ENCODE measurements at regions not wholly inside any gene's neighbourhood (a gene's known extent, or its start where the extent isn't known, plus 50 kb on each side); places are given as distances from the start of the nearest gene placed in this dataset.

- Histone ChIP-seq H3F3A (ENCODE audit: low read depth) (no peaks in the 10 kb centered on the region), H3K4me1 (no peaks in the 10 kb centered on the region), H3K27ac (no peak overlapping the region), H3K4me2 (no peak overlapping the region), H3K9me3 (ENCODE audit: low read depth) (no peaks in the 10 kb centered on the region), H3K36me3 (no peaks in the 10 kb centered on the region), H3K27me3 (no peaks in the 10 kb centered on the region), H3K9ac (no peak overlapping the region), H4K20me1 (ENCODE audit: low read depth) (no peaks in the 10 kb centered on the region), H3K79me2 (ENCODE audit: low read depth) (no peaks in the 10 kb centered on the region), H2AFZ (replicated peaks) (no peak overlapping the region), H3K4me3 (no peak overlapping the region)
- H3K9me3 Mint-ChIP-seq: no peaks in the 10 kb centered on the region
- no peak overlapping the region for H3K4me3 Mint-ChIP-seq
- no peaks in the 10 kb centered on the region for H3K4me1 Mint-ChIP-seq
- H3K36me3 Mint-ChIP-seq: no peaks in the 10 kb centered on the region
- H3K27ac Mint-ChIP-seq: no peak overlapping the region
- no peak for TF ChIP-seq EZH2phosphoT487 (IDR thresholded peaks at IDR 0.05)
- no peak for TF ChIP-seq EZH2 (IDR thresholded peaks at IDR 0.05)
- TF ChIP-seq, protein P1, sequence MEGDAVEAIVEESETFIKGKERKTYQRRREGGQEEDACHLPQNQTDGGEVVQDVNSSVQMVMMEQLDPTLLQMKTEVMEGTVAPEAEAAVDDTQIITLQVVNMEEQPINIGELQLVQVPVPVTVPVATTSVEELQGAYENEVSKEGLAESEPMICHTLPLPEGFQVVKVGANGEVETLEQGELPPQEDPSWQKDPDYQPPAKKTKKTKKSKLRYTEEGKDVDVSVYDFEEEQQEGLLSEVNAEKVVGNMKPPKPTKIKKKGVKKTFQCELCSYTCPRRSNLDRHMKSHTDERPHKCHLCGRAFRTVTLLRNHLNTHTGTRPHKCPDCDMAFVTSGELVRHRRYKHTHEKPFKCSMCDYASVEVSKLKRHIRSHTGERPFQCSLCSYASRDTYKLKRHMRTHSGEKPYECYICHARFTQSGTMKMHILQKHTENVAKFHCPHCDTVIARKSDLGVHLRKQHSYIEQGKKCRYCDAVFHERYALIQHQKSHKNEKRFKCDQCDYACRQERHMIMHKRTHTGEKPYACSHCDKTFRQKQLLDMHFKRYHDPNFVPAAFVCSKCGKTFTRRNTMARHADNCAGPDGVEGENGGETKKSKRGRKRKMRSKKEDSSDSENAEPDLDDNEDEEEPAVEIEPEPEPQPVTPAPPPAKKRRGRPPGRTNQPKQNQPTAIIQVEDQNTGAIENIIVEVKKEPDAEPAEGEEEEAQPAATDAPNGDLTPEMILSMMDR (IDR thresholded peaks at IDR 0.05): no peak
- peaks cover 3% of the 10 kb centered on the region for H3K27me3 Mint-ChIP-seq (ENCODE audit: insufficient read depth, low read depth)
- DNase-seq (ENCODE audit: low spot score): no peak
These were observed 123.5 kb upstream of the CST7 start for GRCh38 chr20:24825591-24825990.

DNA sequence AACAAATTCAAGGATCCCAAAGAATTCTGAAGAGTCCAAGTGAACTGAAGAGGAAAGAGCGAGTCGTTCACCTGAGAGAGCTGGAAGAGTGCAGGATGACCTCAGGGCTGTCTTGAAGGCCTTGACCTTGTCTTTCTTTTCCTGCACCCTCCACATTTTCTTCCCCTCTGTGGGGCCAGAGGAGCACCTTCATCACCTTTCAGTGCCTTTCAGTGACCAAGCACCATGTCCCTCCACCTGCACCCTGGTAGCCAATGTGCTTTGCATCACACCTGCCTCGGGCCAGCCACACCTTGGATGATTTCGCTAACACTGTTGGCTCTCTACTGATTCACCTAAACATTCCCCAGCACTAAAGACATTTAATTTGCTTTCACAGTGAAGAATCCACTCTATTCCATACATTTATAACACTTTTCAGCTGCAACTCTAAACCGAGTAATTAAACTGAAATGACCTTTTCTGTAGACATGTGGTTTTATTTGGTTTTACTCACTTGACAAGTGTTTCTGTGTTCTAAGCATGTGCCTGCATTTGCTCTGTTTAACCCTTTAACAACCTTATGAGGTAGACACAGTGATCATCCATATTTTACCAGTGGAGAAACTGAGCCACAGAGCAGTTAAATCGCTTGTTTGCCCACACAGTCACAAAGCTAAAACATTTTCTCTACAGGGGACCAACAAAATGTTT, 121.3 kb upstream of the CST7 start:
- Histone ChIP-seq H3F3A (ENCODE audit: low read depth) (no peaks in the 10 kb centered on the region), H4K20me1 (ENCODE audit: low read depth) (no peaks in the 10 kb centered on the region), H3K36me3 (no peaks in the 10 kb centered on the region), H3K4me2 (no peak overlapping the region), H3K4me1 (no peaks in the 10 kb centered on the region), H3K4me3 (no peak overlapping the region), H3K9ac (no peak overlapping the region), H2AFZ (replicated peaks) (no peak overlapping the region), H3K9me3 (ENCODE audit: low read depth) (no peaks in the 10 kb centered on the region), H3K79me2 (ENCODE audit: low read depth) (no peaks in the 10 kb centered on the region), H3K27me3 (no peaks in the 10 kb centered on the region), H3K27ac (no peak overlapping the region)
- H3K27me3 Mint-ChIP-seq (ENCODE audit: insufficient read depth, low read depth): peaks cover 5% of the 10 kb centered on the region
- H3K36me3 Mint-ChIP-seq: no peaks in the 10 kb centered on the region
- no peaks in the 10 kb centered on the region for H3K9me3 Mint-ChIP-seq
- no peaks in the 10 kb centered on the region for H3K4me1 Mint-ChIP-seq
- H3K4me3 Mint-ChIP-seq: no peak overlapping the region
- no peak for DNase-seq (ENCODE audit: low spot score)
- H3K27ac Mint-ChIP-seq: no peak overlapping the region
- TF ChIP-seq EZH2 (IDR thresholded peaks at IDR 0.05) (no peak), EZH2phosphoT487 (IDR thresholded peaks at IDR 0.05) (no peak)
- TF ChIP-seq, protein P1 (IDR thresholded peaks at IDR 0.05): no peak

DNA sequence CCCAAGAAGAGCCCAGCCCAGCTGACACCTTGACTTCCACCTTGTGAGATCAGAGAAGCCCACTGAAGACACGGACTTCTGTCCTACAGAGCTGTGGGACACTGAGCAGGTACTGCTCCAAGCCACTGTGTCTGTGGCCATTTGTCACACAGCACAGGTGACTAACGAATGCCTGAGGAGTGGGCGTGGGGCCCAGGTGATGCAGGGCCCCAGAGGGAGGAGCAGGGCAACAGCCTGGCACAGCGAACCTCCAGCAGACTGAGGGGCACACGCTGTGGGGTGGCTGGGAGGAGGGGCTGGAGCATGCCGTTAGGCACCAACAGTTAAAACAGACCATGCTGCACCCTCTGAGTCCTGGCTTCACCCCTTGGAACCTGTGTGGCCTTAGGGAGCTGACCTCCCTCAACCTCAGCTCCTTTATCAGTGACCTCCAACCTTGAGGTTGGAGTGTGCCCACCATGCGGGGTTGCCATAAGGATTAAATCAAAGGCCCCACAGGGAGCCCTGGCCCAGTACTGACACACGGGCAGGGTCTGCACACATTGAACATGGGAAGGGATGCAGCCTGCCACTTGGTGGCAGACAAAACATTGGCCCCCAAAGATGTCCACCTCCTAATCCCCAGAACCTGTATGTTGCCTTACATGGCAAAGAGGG, 119.9 kb upstream of the CST7 start:
- Mint-ChIP-seq H3K27me3 (ENCODE audit: insufficient read depth, low read depth) (peaks cover 5% of the 10 kb centered on the region), H3K4me1 (no peaks in the 10 kb centered on the region), H3K27ac (no peak overlapping the region), H3K36me3 (no peaks in the 10 kb centered on the region), H3K4me3 (no peak overlapping the region), H3K9me3 (no peaks in the 10 kb centered on the region)
- H3K27ac ChIP-seq: no peak overlapping the region
- no peak overlapping the region for H2AFZ ChIP-seq (replicated peaks)
- no peaks in the 10 kb centered on the region for H3K79me2 ChIP-seq (ENCODE audit: low read depth)
- no peak overlapping the region for H3K9ac ChIP-seq
- no peak overlapping the region for H3K4me2 ChIP-seq
- H3K36me3 ChIP-seq: no peaks in the 10 kb centered on the region
- no peak overlapping the region for H3K4me3 ChIP-seq
- H3F3A ChIP-seq (ENCODE audit: low read depth): no peaks in the 10 kb centered on the region
- no peaks in the 10 kb centered on the region for H3K9me3 ChIP-seq (ENCODE audit: low read depth)
- TF ChIP-seq EZH2 (IDR thresholded peaks at IDR 0.05) (no peak), EZH2phosphoT487 (IDR thresholded peaks at IDR 0.05) (no peak)
- TF ChIP-seq, protein P1 (IDR thresholded peaks at IDR 0.05): no peak
- no peaks in the 10 kb centered on the region for H4K20me1 ChIP-seq (ENCODE audit: low read depth)
- H3K4me1 ChIP-seq: no peaks in the 10 kb centered on the region
- no peak for DNase-seq (ENCODE audit: low spot score)
- no peaks in the 10 kb centered on the region for H3K27me3 ChIP-seq

All from neural progenitor cell (in vitro differentiated cells).